ENCODE measurements at regions not wholly inside any gene's neighbourhood (a gene's known extent, or its start where the extent isn't known, plus 50 kb on each side); places are given as distances from the start of the nearest gene placed in this dataset.

DNA sequence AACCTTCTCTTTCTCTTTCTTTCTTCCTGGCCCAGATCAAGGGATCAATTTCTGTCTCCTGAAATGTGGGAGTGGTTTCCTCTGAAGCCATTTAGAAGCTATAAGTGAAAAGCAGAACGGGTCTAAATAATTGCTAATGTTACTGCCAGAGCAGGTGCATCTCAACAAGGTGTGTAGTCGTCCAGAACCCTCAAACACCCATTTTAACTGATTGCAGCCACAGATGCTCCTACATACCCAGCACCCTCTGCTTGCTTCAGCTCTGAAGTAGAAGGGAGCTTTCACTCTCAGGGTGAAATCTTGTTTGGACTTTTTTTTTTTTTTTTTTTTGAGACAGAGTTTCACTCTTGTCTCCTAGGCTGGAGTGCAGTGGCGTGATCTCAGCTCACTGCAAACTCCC, 592.1 kb upstream of the ARID1B start:
- DNase-seq (ENCODE audit: low read depth in 1 of 2, low spot score in 1 of 2): no peak
- TF ChIP-seq SPI1 (IDR thresholded peaks at IDR 0.05; ENCODE audit: borderline replicate concordance, low read depth): no peak
- TF ChIP-seq GABPA (IDR thresholded peaks at IDR 0.05; ENCODE audit: low read depth): no peak
- TF ChIP-seq, protein P1, sequence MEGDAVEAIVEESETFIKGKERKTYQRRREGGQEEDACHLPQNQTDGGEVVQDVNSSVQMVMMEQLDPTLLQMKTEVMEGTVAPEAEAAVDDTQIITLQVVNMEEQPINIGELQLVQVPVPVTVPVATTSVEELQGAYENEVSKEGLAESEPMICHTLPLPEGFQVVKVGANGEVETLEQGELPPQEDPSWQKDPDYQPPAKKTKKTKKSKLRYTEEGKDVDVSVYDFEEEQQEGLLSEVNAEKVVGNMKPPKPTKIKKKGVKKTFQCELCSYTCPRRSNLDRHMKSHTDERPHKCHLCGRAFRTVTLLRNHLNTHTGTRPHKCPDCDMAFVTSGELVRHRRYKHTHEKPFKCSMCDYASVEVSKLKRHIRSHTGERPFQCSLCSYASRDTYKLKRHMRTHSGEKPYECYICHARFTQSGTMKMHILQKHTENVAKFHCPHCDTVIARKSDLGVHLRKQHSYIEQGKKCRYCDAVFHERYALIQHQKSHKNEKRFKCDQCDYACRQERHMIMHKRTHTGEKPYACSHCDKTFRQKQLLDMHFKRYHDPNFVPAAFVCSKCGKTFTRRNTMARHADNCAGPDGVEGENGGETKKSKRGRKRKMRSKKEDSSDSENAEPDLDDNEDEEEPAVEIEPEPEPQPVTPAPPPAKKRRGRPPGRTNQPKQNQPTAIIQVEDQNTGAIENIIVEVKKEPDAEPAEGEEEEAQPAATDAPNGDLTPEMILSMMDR (IDR thresholded peaks at IDR 0.05; ENCODE audit: insufficient read depth, low read length): no peak
- TF ChIP-seq, protein P2, sequence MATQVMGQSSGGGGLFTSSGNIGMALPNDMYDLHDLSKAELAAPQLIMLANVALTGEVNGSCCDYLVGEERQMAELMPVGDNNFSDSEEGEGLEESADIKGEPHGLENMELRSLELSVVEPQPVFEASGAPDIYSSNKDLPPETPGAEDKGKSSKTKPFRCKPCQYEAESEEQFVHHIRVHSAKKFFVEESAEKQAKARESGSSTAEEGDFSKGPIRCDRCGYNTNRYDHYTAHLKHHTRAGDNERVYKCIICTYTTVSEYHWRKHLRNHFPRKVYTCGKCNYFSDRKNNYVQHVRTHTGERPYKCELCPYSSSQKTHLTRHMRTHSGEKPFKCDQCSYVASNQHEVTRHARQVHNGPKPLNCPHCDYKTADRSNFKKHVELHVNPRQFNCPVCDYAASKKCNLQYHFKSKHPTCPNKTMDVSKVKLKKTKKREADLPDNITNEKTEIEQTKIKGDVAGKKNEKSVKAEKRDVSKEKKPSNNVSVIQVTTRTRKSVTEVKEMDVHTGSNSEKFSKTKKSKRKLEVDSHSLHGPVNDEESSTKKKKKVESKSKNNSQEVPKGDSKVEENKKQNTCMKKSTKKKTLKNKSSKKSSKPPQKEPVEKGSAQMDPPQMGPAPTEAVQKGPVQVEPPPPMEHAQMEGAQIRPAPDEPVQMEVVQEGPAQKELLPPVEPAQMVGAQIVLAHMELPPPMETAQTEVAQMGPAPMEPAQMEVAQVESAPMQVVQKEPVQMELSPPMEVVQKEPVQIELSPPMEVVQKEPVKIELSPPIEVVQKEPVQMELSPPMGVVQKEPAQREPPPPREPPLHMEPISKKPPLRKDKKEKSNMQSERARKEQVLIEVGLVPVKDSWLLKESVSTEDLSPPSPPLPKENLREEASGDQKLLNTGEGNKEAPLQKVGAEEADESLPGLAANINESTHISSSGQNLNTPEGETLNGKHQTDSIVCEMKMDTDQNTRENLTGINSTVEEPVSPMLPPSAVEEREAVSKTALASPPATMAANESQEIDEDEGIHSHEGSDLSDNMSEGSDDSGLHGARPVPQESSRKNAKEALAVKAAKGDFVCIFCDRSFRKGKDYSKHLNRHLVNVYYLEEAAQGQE (IDR thresholded peaks at IDR 0.05; ENCODE audit: insufficient replicate concordance, low read depth): no peak
- TF ChIP-seq POLR2AphosphoS5 (IDR thresholded peaks at IDR 0.05; ENCODE audit: low read depth): no peak

DNA sequence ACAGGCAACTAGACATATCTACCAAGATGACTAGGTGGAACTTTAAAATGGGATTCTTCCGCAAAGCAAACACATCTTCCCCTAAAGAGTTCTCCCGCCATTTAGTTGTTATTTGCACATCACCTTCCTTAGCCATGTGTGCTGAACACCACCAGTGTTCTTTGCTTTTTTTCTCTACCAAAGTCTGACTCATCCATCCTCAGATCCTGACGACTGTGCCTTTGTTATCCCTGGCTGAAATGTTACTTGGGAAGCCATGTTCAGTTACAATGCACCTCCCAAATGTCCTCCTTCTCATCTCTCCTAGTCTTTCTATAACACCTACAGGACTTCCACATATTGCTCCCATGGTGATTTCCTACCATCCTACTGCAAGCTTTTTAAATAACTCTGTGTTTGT, 593.5 kb upstream of the ARID1B start:
- Histone ChIP-seq H3K4me3 (replicated peaks; ENCODE audit: insufficient read depth, low read length) (no peak overlapping the region), H3K27me3 (ENCODE audit: insufficient read depth, poor library complexity, severe bottlenecking) (no peaks in the 10 kb centered on the region), H3K27ac (replicated peaks) (no peak overlapping the region)
- TF ChIP-seq, protein P1 (IDR thresholded peaks at IDR 0.05; ENCODE audit: insufficient read depth, low read length): no peak
- no peak for TF ChIP-seq GABPA (IDR thresholded peaks at IDR 0.05; ENCODE audit: low read depth)
- TF ChIP-seq, protein P2 (IDR thresholded peaks at IDR 0.05; ENCODE audit: insufficient replicate concordance, low read depth): no peak
- TF ChIP-seq SPI1 (IDR thresholded peaks at IDR 0.05; ENCODE audit: borderline replicate concordance, low read depth): no peak
- no peak for TF ChIP-seq POLR2AphosphoS5 (IDR thresholded peaks at IDR 0.05; ENCODE audit: low read depth)
- no peak for DNase-seq (ENCODE audit: low read depth in 1 of 2, low spot score in 1 of 2)

More for the DNA sequence above, 592.1 kb upstream of the ARID1B start:
- H3K27ac ChIP-seq (replicated peaks): no peak overlapping the region
- H3K4me3 ChIP-seq (replicated peaks; ENCODE audit: insufficient read depth, low read length): no peak overlapping the region
- no peaks in the 10 kb centered on the region for H3K27me3 ChIP-seq (ENCODE audit: insufficient read depth, poor library complexity, severe bottlenecking)

DNA sequence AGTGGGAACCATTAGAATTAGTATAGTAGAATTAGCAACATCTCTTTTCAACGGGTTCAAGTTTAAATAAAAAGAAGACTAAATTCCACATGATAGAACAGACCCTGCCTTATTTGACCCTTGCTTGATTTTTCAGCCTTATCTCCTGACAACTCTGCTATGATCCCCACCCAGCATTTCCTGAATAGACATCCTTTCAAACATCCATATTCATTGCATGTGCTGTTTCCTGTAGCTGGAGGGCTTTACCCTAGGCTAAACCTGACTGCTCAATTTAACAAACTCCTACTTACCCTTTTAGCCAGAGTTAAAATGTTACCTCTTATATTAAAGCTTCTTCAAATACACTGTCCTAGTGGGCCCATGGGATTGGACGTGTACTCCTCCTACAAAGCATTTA, 594.8 kb upstream of the ARID1B start:
- TF ChIP-seq, protein P2 (IDR thresholded peaks at IDR 0.05; ENCODE audit: insufficient replicate concordance, low read depth): no peak
- TF ChIP-seq POLR2AphosphoS5 (IDR thresholded peaks at IDR 0.05; ENCODE audit: low read depth) (no peak), SPI1 (IDR thresholded peaks at IDR 0.05; ENCODE audit: borderline replicate concordance, low read depth) (no peak), GABPA (IDR thresholded peaks at IDR 0.05; ENCODE audit: low read depth) (no peak)
- TF ChIP-seq, protein P1 (IDR thresholded peaks at IDR 0.05; ENCODE audit: insufficient read depth, low read length): no peak
- no peak for DNase-seq (ENCODE audit: low read depth in 1 of 2, low spot score in 1 of 2)
- Histone ChIP-seq H3K4me3 (replicated peaks; ENCODE audit: insufficient read depth, low read length) (no peak overlapping the region), H3K27me3 (ENCODE audit: insufficient read depth, poor library complexity, severe bottlenecking) (no peaks in the 10 kb centered on the region), H3K27ac (replicated peaks) (no peak overlapping the region)
